Gastrocnemius medialis (tissue), 4 donors: ENCODE measurements at regions not wholly inside any gene's neighbourhood (a gene's known extent, or its start where the extent isn't known, plus 50 kb on each side); places are given as distances from the start of the nearest gene placed in this dataset.

ENCODE experiments used
- ATAC-seq, 2 donors: fragments of 150-250 bp; one replicate each; pipeline ENCODE4 v1.9.1; 2016
- DNase-seq, 2 donors: peaks; one replicate each; pipeline ENCODE4 v3.0.0-alpha.2; 2019
- H3K27ac ChIP-seq, 4 donors: fragments of 200-600 bp; sonication (generic); 1 replicate in 1 of 4; 2 replicates in 3 of 4; pipeline ENCODE4 v1.5.1; 2016 to 2018; ENCODE audit warnings: mild to moderate bottlenecking in 2 of 4, moderate library complexity in 1 of 4
- H3K27me3 ChIP-seq, 3 donors: fragments of 200-600 bp; sonication (generic) in 2 of 3; 1 replicate in 1 of 3; 2 replicates in 2 of 3; pipeline versions ENCODE4 v1.5.1 to v1.6.0; 2016 to 2019; ENCODE audit warnings: mild to moderate bottlenecking in 1 of 3, moderate library complexity in 1 of 3
- H3K36me3 ChIP-seq, 2 donors: fragments of 200-600 bp; sonication (generic) in 1 of 2; one replicate each; pipeline ENCODE4 v1.5.1; 2017 to 2018
- H3K4me1 ChIP-seq, 2 donors: fragments of 200-600 bp; sonication (generic) in 1 of 2; one replicate each; pipeline ENCODE4 v1.5.1; 2016 to 2017; ENCODE audit warnings: mild to moderate bottlenecking in 2 of 2
- H3K4me3 ChIP-seq, 4 donors: fragments of 200-600 bp; sonication (generic) in 3 of 4; 1 replicate in 1 of 4; 2 replicates in 3 of 4; pipeline ENCODE4 v1.5.1; 2016 to 2019; ENCODE audit warnings: mild to moderate bottlenecking in 2 of 4
- H3K9me3 ChIP-seq, 3 donors: fragments of 200-600 bp; sonication (generic) in 2 of 3; 1 replicate in 1 of 3; 2 replicates in 2 of 3; pipeline ENCODE4 v1.5.1; 2016 to 2019
- CTCF ChIP-seq, 5 experiments: fragments of 450-650 bp in 3 of 5; fragments of 200-600 bp in 2 of 5; sonication (generic) in 2 of 5; IDR thresholded peaks in 4 of 5; conservative IDR thresholded peaks in 1 of 5; 1 replicate in 4 of 5; 2 replicates in 1 of 5; pipeline ENCODE4 v1.5.1; 2016 to 2019; ENCODE audit warnings: antibody characterized with exemption in 5 of 5, mild to moderate bottlenecking in 3 of 5, moderate library complexity in 3 of 5
- POLR2A ChIP-seq, 2 donors: fragments of 450-650 bp; IDR thresholded peaks; one replicate each; pipeline ENCODE4 v1.6.1; 2017; ENCODE audit warnings: antibody characterized with exemption in 2 of 2, mild to moderate bottlenecking in 2 of 2, moderate library complexity in 2 of 2
- in situ Hi-C, 4 donors: fragments of 200-750 bp; cut with MboI; loops; one replicate each; pipeline versions ENCODE4 v1.15.0 to v1.8.0; 2017; ENCODE audit warnings: low sequenced_read_pairs in 4 of 4
- intact Hi-C: fragments of 100-400 bp; cut with DNase I; formaldehyde crosslinking; loops from one replicate; pipeline ENCODE4 v1.15.1; 2023; ENCODE audit warnings: low total_unique reads

- ATAC-seq: no peak
- H3K4me3 ChIP-seq: no peak overlapping the region
Measured at GRCh38 chr3:152656214-152656971, 178.5 kb upstream of the P2RY1 start.

GRCh38 chr3:152656972-152657355, 178.0 kb upstream of the P2RY1 start:
- DNase-seq (no peak), ATAC-seq (no peak)
- Histone ChIP-seq H3K27ac (no peak overlapping the region), H3K27me3 (no peaks in the 10 kb centered on the region), H3K9me3 (no peaks in the 10 kb centered on the region), H3K36me3 (no peaks in the 10 kb centered on the region), H3K4me3 (no peak overlapping the region), H3K4me1 (no peaks in the 10 kb centered on the region)
- in situ Hi-C loops (no loop called here), intact Hi-C loops (no loop called here)
- TF ChIP-seq POLR2A (IDR thresholded peaks at IDR 0.05) (no peak), CTCF (IDR thresholded peaks at IDR 0.05 in 4 of 5, conservative IDR thresholded peaks at IDR 0.05 in 1 of 5) (no peak)

More at GRCh38 chr3:152656214-152656971, 178.5 kb upstream of the P2RY1 start:
- TF ChIP-seq POLR2A (IDR thresholded peaks at IDR 0.05) (no peak), CTCF (IDR thresholded peaks at IDR 0.05 in 4 of 5, conservative IDR thresholded peaks at IDR 0.05 in 1 of 5) (no peak)
- Histone ChIP-seq H3K4me1 (no peaks in the 10 kb centered on the region), H3K27ac (no peak overlapping the region), H3K9me3 (no peaks in the 10 kb centered on the region), H3K36me3 (no peaks in the 10 kb centered on the region), H3K27me3 (no peaks in the 10 kb centered on the region)
- DNase-seq: no peak
- intact Hi-C loops: no loop called here
- in situ Hi-C loops: no loop called here

DNA sequence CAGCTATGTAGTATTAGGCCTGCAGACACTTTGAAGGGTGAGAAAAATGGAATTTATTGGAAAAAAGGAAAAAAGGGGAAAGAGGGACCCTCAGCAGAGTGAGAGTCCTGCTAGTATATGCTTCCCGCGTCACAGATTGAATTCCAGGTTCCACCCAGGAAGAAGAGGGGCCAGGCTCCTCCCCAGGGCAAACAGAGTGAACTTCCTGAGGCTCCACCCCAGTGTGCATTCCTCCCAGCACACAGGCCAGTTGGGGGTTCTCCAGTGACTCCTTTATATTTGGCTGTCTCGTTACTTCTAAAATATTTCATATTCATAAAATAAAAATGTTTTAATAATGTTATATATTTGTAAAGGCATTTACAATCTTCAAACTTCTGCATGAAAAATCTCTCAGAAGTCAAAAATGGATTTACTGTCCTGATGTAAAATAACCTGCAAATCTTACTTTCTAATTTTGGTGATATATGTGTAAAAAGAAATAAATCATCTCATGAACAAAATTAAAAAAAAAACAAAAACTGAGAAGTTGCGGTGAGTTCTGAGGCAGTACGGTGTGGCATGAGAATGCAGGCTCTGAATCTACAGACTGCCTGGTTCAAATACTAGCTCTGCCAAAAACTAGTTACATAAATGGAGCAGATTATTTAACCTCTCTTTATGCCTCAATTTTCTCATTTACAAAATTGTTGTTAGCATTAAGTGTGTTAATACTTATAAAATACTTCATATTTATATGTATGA, 175.8 kb upstream of the P2RY1 start:
- Histone ChIP-seq H3K9me3 (no peaks in the 10 kb centered on the region), H3K27me3 (no peaks in the 10 kb centered on the region), H3K4me1 (no peaks in the 10 kb centered on the region), H3K27ac (no peak overlapping the region), H3K36me3 (no peaks in the 10 kb centered on the region), H3K4me3 (no peak overlapping the region)
- intact Hi-C loops (no loop called here), in situ Hi-C loops (no loop called here)
- DNase-seq: no peak
- no peak for TF ChIP-seq CTCF (IDR thresholded peaks at IDR 0.05 in 4 of 5, conservative IDR thresholded peaks at IDR 0.05 in 1 of 5)
- no peak for TF ChIP-seq POLR2A (IDR thresholded peaks at IDR 0.05)
- no peak for ATAC-seq

- intact Hi-C loops (no loop called here), in situ Hi-C loops (no loop called here)
- Histone ChIP-seq H3K36me3 (no peaks in the 10 kb centered on the region), H3K27ac (no peak overlapping the region), H3K27me3 (no peaks in the 10 kb centered on the region), H3K4me1 (no peaks in the 10 kb centered on the region), H3K9me3 (no peaks in the 10 kb centered on the region), H3K4me3 (no peak overlapping the region)
- ATAC-seq (no peak), DNase-seq (no peak)
- TF ChIP-seq POLR2A (IDR thresholded peaks at IDR 0.05) (no peak), CTCF (IDR thresholded peaks at IDR 0.05 in 4 of 5, conservative IDR thresholded peaks at IDR 0.05 in 1 of 5) (peak in 1 of 5 experiments; percentile 23)
Measured at GRCh38 chr3:152662157-152662556, 172.8 kb upstream of the P2RY1 start.
